Endothelial cell of umbilical vein (primary cell): ENCODE measurements at regions not wholly inside any gene's neighbourhood (a gene's known extent, or its start where the extent isn't known, plus 50 kb on each side); places are given as distances from the start of the nearest gene placed in this dataset.

ENCODE experiments used
- BruUV-seq: library from RNA; stranded (reverse); fragments of 400-500 nt; replicated peaks from 2 replicates; lab custom pipeline; 2021; lab: Mats Ljungman, UMichigan
- CTCF ChIA-PET: fragments of 300-600, 350-600 bp; sonication (Branson Sonifier 250); formaldehyde crosslinking; loops from one replicate; lab custom pipeline; 2021; ENCODE audit warnings: antibody characterized with exemption, inconsistent platforms; lab: Charles Lee
- POLR2A ChIA-PET: fragments of 300-600, 350-600 bp; sonication (Branson Sonifier 250); formaldehyde crosslinking; loops from one replicate; lab custom pipeline; 2021; ENCODE audit warnings: antibody characterized with exemption, inconsistent platforms; lab: Charles Lee
- DNase-seq: peaks from one replicate; pipeline ENCODE4 v3.0.0-alpha.2; 2011; ENCODE audit warnings: low read depth, low spot score
- FAIRE-seq: peaks from 2 replicates; lab custom pipeline; 2011; peaks lifted over from hg19 to GRCh38; lab: Jason Lieb, UNC
- H2AFZ ChIP-seq: 2 replicates; pipeline ENCODE4 v1.6.0; 2012; ENCODE audit warnings: low read depth, low read length, control low read depth, inconsistent platforms
- H3K27ac ChIP-seq: 2 replicates; pipeline ENCODE4 v1.5.1; 2011; ENCODE audit warnings: low read depth, mild to moderate bottlenecking, control low read depth, low read length, moderate library complexity; ENCODE audit not compliant: insufficient read depth
- H3K27me3 ChIP-seq, 2 experiments: 2 replicates each; pipeline versions ENCODE4 v1.6.0 to v1.6.1; 2011; ENCODE audit warnings: low read length in 2 of 2, mixed read lengths in 1 of 2; ENCODE audit not compliant: control insufficient read depth in 2 of 2, insufficient read depth in 2 of 2
- H3K36me3 ChIP-seq, 2 experiments: 2 replicates in 1 of 2; 3 replicates in 1 of 2; pipeline ENCODE4 v1.5.1; 2011; ENCODE audit warnings: low read length in 2 of 2, mild to moderate bottlenecking in 1 of 2, moderate library complexity in 1 of 2; ENCODE audit not compliant: control insufficient read depth in 2 of 2, insufficient read depth in 2 of 2; ENCODE audit errors: extremely low read depth in 1 of 2
- H3K4me1 ChIP-seq: 3 replicates; pipeline ENCODE4 v1.5.1; 2011; ENCODE audit warnings: mild to moderate bottlenecking, low read length; ENCODE audit not compliant: control insufficient read depth, insufficient read depth; ENCODE audit errors: extremely low read depth
- H3K4me2 ChIP-seq: 2 replicates; pipeline ENCODE4 v1.6.1; 2011; ENCODE audit warnings: low read length, control low read depth, mixed read lengths; ENCODE audit not compliant: insufficient read depth
- H3K4me3 ChIP-seq, 3 experiments: fragments of 200-600 bp in 1 of 3; sonication (generic), shearing (Covaris generic) in 1 of 3; replicated peaks in 1 of 3; 2 replicates each; pipeline ENCODE4 v1.5.1; 2011 to 2016; ENCODE audit warnings: control low read depth in 3 of 3, low read length in 3 of 3, mild to moderate bottlenecking in 2 of 3, inconsistent platforms in 1 of 3, low read depth in 1 of 3, moderate library complexity in 1 of 3; ENCODE audit not compliant: insufficient read depth in 1 of 3
- H3K79me2 ChIP-seq: 2 replicates; pipeline ENCODE4 v1.6.0; 2012; ENCODE audit warnings: low read length, inconsistent platforms; ENCODE audit not compliant: control insufficient read depth, insufficient read depth
- H3K9ac ChIP-seq: replicated peaks from 2 replicates; pipeline ENCODE3; 2011; ENCODE audit warnings: low read length, control low read depth; ENCODE audit not compliant: insufficient read depth; ENCODE audit errors: extremely low read depth
- H3K9me1 ChIP-seq: replicated peaks from 3 replicates; pipeline ENCODE4 v1.6.0; 2011; ENCODE audit warnings: mild to moderate bottlenecking, low read length; ENCODE audit not compliant: control insufficient read depth, insufficient read depth; ENCODE audit errors: extremely low read depth
- H3K9me3 ChIP-seq: replicated peaks from 2 replicates; pipeline ENCODE4 v1.5.1; 2012; ENCODE audit warnings: low read length, inconsistent platforms; ENCODE audit not compliant: control insufficient read depth, insufficient read depth
- H4K20me1 ChIP-seq: replicated peaks from 2 replicates; pipeline ENCODE3; 2011; ENCODE audit warnings: mild to moderate bottlenecking, low read length; ENCODE audit not compliant: control insufficient read depth, insufficient read depth; ENCODE audit errors: extremely low read depth
- CTCF ChIP-seq, 2 donors: IDR thresholded peaks; 1 replicate in 1 of 2; 2 replicates in 1 of 2; pipeline ENCODE4 v1.5.1; 2011; ENCODE audit warnings: low read length in 2 of 2, mild to moderate bottlenecking in 2 of 2, moderate library complexity in 2 of 2, control low read depth in 1 of 2, inconsistent platforms in 1 of 2, low read depth in 1 of 2; ENCODE audit not compliant: insufficient read depth in 1 of 2; ENCODE audit errors: extremely low read depth in 1 of 2
- EZH2 ChIP-seq: IDR thresholded peaks from 2 replicates; pipeline ENCODE4 v1.6.1; 2012; ENCODE audit warnings: borderline replicate concordance, low read depth, mild to moderate bottlenecking, moderate library complexity, low read length, inconsistent platforms; ENCODE audit not compliant: severe bottlenecking
- FOS ChIP-seq: IDR thresholded peaks from 2 replicates; pipeline ENCODE4 v1.6.1; 2011; ENCODE audit warnings: mild to moderate bottlenecking, low read length, moderate library complexity, borderline replicate concordance; ENCODE audit not compliant: insufficient read depth
- GATA2 ChIP-seq: IDR thresholded peaks from 2 replicates; pipeline ENCODE4 v1.7.0; 2011; ENCODE audit warnings: low read depth, mild to moderate bottlenecking, moderate library complexity, mixed read lengths, low read length; ENCODE audit not compliant: insufficient read length, insufficient read depth
- JUN ChIP-seq: IDR thresholded peaks from 2 replicates; pipeline ENCODE4 v1.6.1; 2011; ENCODE audit warnings: borderline replicate concordance, low read depth; ENCODE audit not compliant: insufficient read length, insufficient read depth
- MAX ChIP-seq: IDR thresholded peaks from 2 replicates; pipeline ENCODE4 v1.6.1; 2011; ENCODE audit not compliant: insufficient read depth, insufficient read length
- MYC ChIP-seq: IDR thresholded peaks from one replicate; pipeline ENCODE4 v1.6.1; 2011; ENCODE audit warnings: mild to moderate bottlenecking, low read depth, low read length
- POLR2A ChIP-seq: IDR thresholded peaks from 2 replicates; pipeline ENCODE4 v1.6.1; 2012; ENCODE audit warnings: low read depth, mild to moderate bottlenecking, control low read depth, low read length
- POLR2AphosphoS5 ChIP-seq: IDR thresholded peaks from 2 replicates; pipeline ENCODE4 v1.6.1; 2012; ENCODE audit warnings: low read depth, mild to moderate bottlenecking, control low read depth, low read length, moderate library complexity; ENCODE audit not compliant: insufficient read depth
- dilution Hi-C: fragments of 300-500 bp; cut with MboI; formaldehyde crosslinking; loops from one replicate; pipeline ENCODE4 v1.15.0; 2019; ENCODE audit warnings: low sequenced_read_pairs; ENCODE audit not compliant: extremely low pct_ligation_motif_present
- intact Hi-C: fragments of 100-400 bp; cut with micrococcal nuclease; formaldehyde crosslinking; loops from one replicate; pipeline ENCODE4 v1.10.0; 2022

DNA sequence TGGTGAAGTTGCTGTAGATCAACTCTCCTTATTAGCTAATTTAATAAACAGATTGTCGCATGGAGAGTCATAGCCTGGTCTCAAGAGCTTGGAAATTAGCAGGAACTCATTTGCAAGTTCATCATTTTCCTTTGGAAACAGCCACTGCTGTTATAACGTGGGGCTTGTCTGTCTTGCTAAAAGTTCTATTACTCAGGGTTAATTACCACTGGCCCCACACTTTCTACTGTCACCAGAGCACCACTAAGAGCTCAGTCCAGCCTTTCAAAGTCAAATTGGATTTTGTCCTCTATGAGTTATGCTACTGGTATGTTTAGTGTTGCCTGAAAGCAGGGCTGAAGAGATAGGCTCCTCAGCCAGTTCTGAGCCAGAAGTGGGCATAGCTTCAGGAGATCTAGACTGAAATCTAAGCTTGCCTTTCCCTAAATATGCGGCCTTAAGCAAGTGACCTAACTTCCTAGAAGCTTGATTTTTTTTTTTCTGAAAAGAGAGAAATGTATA is 292.2 kb downstream of the INSC start:
- CTCF ChIA-PET: no interaction called here
- Histone ChIP-seq H3K27me3 (no peaks in the 10 kb centered on the region), H3K9ac (no peak overlapping the region), H3K4me1 (no peaks in the 10 kb centered on the region), H2AFZ (no peak overlapping the region), H3K27ac (no peak overlapping the region), H3K79me2 (no peaks in the 10 kb centered on the region), H3K36me3 (no peaks in the 10 kb centered on the region), H4K20me1 (no peaks in the 10 kb centered on the region), H3K9me3 (no peaks in the 10 kb centered on the region), H3K4me3 (no peak overlapping the region), H3K4me2 (no peak overlapping the region), H3K9me1 (no peaks in the 10 kb centered on the region)
- POLR2A ChIA-PET: no interaction called here
- TF ChIP-seq EZH2 (no peak), POLR2A (no peak), FOS (no peak), POLR2AphosphoS5 (no peak), CTCF (IDR thresholded peaks at IDR 0.05; ENCODE audit: extremely low read depth in 1 of 2, insufficient read depth in 1 of 2, low read depth in 1 of 2, low read length in 2 of 2) (no peak), MAX (no peak), MYC (no peak), GATA2 (no peak), JUN (no peak)
- BruUV-seq: no TSS peak
- dilution Hi-C loops: no loop called here
- FAIRE-seq: no peak
- intact Hi-C loops: no loop called here
- no peak for DNase-seq
